ENCODE measurements at regions not wholly inside any gene's neighbourhood (a gene's known extent, or its start where the extent isn't known, plus 50 kb on each side); places are given as distances from the start of the nearest gene placed in this dataset.
"Not testable (repeated sequence)": the region's sequence is repeated elsewhere in the genome, so short reads cannot be mapped to it uniquely, and the experiment has no call there.

DNA sequence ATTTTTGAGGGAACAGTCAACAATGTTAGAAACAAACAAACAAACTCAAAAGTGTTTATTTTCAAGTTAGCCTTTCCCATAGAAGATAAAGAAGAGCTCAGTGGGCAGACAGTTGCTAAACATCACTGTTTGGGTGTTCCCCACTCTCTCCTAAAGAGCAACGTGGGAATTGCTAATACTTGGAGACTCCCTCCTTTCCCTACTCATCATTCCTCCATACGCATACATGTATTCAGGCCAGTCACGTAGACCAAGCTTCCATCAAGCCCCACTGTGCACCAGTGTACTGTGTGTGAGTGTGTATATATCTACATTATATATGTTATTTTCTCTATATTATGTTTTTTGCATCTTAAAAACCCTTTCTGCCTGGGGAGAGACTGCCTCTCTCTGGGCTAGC lies 115.0 kb upstream of the EGFLAM start:
- no peak for DNase-seq

- DNase-seq: no peak
Observed at GRCh38 chr5:38141665-38142064, 116.7 kb upstream of the EGFLAM start.

- no peak for DNase-seq
Observed at GRCh38 chr5:38138574-38138973, 119.8 kb upstream of the EGFLAM start.

DNA sequence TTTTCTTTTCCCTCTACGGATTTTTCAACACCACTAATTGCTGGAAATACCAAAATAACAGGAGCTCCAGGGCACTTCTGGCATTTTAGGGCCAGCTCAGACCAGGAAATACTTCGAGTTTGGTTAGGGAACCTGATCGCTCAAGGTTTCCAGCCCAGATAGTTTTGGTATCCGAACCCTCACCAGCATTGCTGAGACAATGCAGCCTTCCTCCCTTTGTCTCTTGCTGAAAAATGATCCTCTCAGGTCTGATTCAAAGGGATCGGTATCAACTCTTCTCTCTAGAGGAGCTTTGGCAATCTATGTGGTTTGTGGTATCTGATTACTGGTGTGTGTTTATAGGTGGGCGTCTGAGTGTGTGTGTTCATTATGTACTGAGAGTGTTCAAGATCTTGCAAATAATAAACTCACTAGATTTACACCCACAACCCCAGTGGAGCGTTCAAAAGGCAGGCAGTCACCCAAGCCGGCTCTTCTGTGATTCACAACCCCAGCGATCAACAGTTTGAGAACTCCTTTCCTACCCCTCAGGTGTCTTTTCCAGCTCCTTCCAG lies 122.8 kb upstream of the EGFLAM start:
- no peak for DNase-seq

GRCh38 chr5:38134810-38135209 lies 123.5 kb upstream of the EGFLAM start:
- DNase-seq: no peak

- not testable (repeated sequence) for DNase-seq
Observed at GRCh38 chr5:38134294-38134693, 124.1 kb upstream of the EGFLAM start.

DNA sequence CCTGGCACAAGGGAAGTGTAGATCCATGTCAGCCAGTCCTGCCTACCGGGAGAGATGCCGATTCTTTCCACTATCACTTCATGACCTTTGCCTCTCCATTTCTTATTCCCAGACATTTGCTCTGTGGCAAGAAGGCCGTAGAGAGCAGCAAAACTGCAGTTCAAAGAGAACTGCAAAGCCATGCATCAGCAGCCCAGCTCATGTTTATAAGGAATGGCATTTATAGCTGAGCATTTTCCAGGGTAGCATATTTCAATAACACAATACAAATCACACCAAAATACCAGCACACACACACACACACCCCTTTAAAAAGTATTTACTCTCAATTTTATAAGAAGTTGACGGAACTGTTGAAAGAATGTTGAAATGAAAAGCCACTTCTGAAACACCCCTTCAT lies 126.7 kb upstream of the EGFLAM start:
- no peak for DNase-seq

GRCh38 chr5:38124321-38124720 lies 134.0 kb upstream of the EGFLAM start:
- no peak for DNase-seq

- DNase-seq: no peak
Observed at GRCh38 chr5:38121420-38121819, 136.9 kb upstream of the EGFLAM start.

DNA sequence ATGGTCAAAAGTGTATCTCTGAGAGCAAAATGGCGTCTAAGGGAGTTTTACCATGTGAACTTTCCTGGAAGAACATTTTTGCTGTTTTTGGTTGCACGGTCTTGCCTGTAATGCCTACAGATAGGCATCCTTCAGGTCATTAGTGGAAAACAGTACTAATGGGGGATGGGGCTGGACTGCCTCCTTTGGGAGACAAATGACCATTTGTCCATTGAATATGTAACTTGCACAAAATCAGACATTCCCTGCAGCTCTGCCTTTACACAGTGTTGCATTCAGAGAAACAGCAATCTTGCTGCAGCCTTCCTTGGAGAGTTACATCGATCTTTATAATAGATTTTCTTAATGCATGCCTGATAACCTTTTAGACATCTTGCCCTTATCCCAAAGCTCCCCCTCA lies 138.5 kb upstream of the EGFLAM start:
- no peak for DNase-seq

- DNase-seq: no peak
Observed at GRCh38 chr5:38117784-38118479, 140.4 kb upstream of the EGFLAM start.

DNA sequence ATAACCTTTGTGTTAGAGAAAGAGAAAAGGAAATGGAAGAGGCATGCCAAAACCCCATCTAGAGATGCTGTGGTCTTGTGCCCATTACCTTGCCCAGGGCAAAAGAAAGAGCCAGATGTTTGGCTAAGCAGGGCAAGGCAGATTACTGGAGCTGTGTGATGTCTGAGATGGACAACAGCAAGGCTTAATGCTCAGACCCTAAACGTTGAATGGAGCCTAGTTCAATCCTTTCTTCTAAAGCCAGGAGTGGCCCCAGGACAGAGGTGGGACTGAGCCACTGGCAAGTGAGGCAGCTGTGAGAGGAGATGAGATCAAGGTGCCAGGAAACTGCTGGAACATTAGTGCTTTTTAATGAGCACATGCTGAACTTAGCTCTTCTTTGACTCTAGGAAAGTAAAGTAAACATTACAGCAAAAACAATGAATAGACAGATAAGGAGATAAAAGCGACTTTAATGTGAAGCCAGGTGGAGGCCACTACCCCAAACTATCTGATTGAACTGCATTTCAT lies 143.0 kb upstream of the EGFLAM start:
- DNase-seq: no peak

DNA sequence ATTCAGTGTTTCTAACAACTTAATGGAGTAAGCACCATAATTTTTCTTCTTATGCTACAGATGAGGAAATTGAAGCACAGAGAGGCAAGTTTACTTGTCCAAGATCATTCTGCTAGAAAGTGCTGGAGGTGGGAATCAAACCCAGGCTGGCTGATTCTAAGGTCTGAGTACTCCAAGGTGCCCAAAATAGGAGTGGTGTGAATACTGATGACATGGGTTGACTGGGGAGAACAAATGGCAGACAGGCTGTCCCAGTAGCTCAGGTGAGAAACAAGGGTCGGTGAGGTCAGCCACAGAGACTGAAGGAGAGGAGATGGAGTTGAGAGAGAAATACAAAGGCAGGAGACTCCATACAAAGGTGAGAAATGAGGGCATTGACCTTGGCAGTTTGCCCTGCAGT lies 144.5 kb upstream of the EGFLAM start:
- no peak for DNase-seq

GRCh38 chr5:38113456-38113855 lies 144.9 kb upstream of the EGFLAM start:
- DNase-seq: no peak

- no peak for DNase-seq
Observed at GRCh38 chr5:38112938-38113337, 145.4 kb upstream of the EGFLAM start.

DNA sequence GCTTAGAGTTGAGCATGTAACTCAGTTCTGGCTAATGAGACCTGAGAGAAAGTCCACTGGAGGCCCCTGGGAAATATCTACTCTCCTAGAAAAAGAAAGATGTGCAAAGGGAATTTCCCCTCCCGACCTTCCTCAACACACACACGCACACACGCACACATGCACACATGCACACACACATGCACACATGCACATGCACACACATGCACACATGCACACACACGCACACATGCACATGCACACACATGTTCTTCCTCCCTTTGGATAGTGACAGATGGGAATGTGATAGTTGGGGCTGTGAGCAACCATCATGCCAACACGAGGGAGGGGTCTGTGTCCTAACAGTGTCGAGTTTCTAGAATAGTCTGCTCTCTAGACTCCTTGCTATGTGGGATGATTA lies 148.2 kb upstream of the EGFLAM start:
- DNase-seq: no peak

DNA sequence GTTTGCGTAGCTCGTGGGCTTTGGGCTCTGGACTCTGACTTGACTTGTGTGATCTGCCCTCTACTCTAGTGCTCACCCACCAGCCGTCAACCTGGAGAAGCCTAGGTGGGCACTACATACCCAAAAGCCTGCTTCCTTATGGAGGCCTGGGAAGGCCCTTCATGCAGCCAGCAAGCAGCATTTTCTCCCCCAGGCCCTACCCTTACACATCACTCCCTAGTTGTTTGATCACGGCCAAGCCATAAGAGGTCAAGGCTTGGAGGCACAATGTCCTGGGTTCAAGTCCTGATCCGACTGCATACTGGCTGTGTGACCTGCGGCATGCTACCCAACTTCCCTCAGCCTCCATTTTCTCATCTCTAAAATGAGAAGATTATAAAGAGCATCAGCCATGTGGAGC lies 151.3 kb upstream of the EGFLAM start:
- DNase-seq: no peak

DNA sequence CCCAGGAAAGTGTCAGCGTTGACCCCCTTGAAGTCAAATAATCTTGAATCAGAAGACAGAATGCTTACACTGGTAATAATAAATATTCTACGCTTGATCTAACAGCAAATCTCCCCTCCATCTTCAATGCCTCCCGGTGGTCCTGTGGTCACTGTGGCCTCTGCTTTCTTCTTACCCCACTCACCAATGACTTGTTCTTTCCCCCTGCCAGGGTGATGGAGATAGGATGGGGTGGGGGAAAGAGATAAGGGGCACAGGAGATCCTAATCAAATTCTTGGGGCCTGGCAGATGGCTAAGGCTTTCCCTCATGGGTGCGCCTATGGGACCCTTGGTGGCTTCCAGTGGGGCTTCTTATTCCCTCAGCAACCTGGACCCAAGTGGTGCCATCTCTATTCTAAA lies 152.6 kb upstream of the EGFLAM start:
- no peak for DNase-seq

- no peak for DNase-seq
Observed at GRCh38 chr5:38105231-38105570, 153.2 kb upstream of the EGFLAM start.

GRCh38 chr5:38104497-38105230 lies 153.7 kb upstream of the EGFLAM start:
- DNase-seq: no peak

DNA sequence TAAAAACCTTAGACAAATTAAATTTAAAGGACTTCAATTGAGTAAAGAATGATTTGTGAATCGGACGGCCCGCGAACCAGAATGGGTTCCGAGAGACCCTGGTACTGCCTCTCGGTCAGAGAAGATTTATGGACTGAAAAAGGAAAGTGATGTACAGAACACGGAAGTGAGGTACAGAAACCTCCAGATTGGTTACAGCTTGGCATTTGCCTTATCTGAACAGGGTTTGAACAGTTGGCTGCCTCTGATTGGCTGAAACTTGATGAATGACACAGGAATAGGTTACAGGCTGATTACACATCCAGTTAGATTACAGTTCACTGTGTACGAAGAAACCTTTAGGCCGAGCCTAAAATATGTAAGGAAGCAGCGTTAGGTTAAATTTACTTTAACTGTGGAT lies 156.5 kb upstream of the EGFLAM start:
- no peak for DNase-seq

DNA sequence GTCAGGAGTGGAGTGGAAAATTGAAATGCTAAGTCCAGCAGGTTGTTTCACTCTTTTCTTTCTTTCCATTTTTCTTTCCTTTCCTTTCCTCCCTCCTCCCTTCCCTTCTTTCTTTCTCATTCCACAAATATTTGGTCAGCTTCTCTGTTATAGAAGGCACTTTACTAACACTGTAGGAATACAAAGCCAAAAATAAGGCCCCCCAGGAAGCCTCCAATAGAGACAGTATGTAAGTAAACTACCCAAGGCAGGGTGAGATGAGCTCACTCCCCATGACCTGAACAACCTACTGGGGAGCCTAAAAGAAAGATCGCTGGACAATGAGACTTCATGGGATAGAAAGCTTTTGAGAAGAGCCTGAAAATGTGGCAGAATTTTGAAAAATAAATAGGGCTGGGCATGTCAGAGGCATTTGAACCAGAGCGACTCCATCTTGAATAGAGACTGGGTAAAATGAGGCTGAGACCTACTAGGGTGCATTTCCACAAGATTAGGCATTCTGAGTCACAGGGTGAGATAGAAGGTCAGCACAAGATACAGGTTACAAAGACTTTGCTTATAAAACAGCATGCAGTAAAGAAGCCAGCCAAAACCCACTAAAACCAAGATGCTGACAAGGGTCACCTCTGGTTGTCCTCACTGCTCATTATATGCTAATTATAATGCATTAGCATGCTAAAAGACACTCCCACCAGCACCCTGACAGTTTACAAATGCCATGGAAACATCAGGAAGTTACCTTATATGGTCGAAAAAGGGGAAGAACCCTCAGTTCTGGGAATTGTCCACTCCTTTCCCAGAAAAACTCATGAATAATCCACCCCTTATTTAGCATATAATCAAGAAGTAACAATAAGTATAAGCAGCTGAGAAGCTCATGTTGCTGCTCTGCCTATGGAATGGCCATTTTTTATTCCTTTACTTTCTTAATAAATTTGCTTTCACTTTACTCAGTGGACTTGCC lies 158.9 kb upstream of the EGFLAM start:
- DNase-seq: no peak

DNA sequence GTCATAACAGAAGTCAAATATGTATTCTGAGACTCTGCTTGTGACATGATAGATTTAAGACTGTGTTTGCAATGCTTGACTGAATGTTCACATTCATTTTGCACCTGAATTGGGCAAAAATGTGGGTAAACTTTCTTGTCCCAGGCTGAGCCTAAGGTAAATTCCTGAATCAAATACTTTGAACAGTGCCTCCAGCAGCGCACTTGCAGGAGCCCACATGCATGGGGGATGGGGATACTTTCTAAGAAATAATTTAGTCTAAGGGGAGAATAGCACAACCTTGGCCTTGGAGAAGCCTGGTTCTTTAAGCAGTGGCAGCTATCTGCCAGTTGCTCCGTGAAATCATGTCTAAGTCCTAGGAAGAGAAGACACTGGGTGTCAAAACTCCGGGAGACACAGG lies 163.5 kb upstream of the EGFLAM start:
- no peak for DNase-seq

Data from NCI-H2171 (cell line).